HG03457 (cell line): ENCODE measurements at regions not wholly inside any gene's neighbourhood (a gene's known extent, or its start where the extent isn't known, plus 50 kb on each side); places are given as distances from the start of the nearest gene placed in this dataset.
"Not testable (repeated sequence)": the region's sequence is repeated elsewhere in the genome, so short reads cannot be mapped to it uniquely, and the experiment has no call there.

Experiments
- ATAC-seq: cut with Tn5 transposase; IDR thresholded peaks from one replicate; pipeline ENCODE4 v1.9.1; 2021; ENCODE audit warnings: moderate number of reproducible peaks; ENCODE audit not compliant: unreplicated experiment

DNA sequence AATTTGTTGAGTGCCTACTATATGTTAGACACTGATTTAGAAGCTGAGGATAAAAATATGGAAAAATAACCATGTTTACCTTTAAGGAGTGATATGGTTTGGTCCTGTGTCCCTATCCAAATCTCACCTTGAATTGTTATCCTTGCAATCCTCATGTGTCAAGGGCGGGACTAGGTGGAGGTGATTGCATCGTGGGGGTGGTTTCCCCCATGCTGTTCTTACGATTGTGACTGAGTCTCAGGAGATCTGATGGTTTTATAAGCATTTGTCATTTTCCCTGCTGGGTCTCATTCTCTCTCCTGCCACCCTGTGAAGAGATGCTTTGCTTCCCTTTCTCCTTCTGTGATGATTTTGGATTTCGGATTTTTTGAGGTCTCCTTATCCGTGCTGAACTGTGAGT, 876.4 kb downstream of the DTWD2 start:
- ATAC-seq: no peak

DNA sequence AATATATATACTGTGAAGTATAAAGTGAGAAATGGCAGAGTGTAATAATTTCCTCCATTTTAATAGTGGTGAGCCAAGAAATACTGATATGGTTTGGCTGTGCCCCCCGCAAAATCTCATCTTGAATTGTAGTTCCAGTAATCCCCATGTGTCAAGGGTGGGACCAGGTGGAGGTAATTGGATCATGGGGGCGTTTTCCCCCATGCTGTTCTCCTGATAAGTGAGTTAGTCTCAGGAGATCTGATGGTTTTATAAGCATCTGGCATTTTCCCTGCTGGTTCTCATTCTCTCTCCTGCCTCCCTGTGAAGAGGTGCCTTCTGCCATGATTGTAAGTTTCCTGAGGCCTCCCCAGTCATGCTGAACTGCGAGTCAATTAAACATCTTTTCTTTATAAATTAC, 881.1 kb downstream of the DTWD2 start:
- not testable (repeated sequence) for ATAC-seq

DNA sequence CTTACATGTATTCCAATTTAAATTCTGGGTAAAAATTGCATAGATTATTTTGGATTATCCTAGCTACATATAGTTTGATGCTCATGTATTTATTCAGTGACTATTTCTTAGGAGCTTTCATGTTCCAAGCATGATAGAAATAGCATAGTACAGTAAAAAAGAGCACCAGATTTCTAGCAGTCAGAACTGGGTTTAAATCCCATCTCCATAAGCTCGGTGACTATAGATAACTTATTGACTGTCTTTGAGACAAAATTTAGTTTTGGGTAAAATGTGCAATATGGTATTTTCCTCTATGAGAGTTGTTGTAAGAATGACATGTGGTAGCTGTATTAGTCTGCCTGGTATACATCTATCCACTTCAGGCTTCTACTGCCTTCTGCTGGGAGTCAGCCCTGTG, 889.6 kb downstream of the DTWD2 start:
- ATAC-seq: no peak

DNA sequence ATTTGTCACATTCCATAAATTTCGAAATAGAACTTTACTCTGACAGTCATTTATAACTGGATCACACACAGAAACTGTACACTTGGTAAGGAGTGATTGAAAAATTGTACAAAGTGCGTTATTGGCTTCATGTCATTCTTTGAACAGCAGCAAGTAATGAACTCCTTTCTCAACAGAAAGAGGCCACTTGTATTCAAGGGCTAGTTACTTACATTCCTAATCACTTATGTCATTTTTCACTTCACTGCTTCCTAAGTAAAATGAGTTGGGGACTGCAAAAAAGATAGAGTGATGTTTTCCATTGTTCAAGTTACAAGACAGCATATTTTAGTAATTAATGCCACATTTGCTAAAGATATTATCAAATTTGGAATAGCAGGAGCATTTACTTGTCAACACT, 893.2 kb downstream of the DTWD2 start:
- no peak for ATAC-seq

DNA sequence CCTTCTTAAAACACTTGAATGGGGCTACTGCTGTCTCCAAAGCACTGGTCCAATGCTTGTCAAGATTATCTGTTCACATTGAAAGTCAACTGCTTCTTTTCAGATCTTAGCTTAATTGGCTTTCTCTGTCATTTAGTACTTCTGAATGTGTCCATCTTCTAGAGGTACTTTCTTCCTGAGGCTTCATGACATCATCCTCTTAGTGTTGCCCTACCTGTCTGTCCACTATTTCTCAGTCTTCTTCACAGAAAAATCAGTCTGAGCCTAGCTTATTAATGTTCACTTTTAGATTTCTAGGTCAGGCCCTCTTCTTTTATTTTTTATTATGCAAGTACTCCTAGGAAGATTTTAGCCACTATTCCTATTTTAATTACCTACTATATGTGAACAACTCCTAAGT, 899.9 kb downstream of the DTWD2 start:
- no peak for ATAC-seq

DNA sequence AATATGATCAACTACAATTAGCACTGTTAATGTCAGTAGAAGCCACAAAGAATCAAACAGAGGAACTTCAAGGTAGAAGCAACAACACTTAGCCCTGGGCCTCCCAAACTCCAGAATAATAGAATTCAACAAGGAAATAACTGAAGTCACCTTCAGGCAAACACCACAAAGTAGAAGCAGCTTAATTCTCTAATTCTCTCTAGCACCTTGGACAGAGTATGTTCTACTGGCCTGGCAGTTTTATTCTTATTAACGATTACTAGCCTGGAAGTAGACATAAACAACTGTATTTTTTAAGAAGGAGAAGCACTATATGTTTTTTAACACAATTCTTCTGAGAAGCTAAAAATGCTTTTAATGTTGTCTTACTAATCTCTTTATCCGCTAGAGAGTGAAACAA, 911.9 kb downstream of the DTWD2 start:
- no peak for ATAC-seq

DNA sequence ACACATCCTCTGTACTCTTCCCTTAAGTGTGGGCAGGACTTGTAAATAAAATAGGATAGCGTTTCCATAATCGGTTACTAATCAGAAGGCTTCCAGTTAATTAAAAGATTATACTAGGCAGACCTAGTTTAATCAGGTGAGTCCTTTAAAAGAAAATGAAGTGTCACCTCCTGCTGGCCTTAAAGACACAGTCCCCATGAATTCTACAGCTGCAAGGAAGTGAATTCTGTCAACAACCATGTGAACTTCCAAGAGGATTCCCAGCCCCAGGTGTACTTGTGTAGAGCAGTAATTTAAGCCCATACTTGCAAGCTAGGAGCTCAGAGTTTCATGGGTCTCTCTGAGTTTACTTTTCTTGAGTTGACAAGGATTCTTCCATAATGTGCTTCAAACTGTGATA, 918.3 kb downstream of the DTWD2 start:
- ATAC-seq: no peak

DNA sequence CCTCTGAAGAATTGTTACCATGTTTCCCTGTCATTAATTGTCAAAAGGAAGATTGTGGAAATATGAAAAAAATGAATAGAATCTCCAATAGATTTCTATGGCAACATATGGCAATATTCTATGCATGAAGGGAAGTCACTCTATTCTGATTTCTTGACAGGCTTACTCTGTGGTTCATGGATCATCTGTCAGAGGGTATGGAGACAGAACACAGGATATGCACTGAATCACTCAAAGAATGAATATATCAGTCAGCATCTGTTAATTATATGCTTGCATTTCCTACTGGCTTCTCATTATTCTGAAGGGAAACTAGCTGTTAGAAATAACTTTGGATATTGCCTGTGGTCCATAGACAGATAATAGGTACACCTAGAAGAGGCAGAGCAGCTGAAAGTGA, 918.9 kb downstream of the DTWD2 start:
- no peak for ATAC-seq

DNA sequence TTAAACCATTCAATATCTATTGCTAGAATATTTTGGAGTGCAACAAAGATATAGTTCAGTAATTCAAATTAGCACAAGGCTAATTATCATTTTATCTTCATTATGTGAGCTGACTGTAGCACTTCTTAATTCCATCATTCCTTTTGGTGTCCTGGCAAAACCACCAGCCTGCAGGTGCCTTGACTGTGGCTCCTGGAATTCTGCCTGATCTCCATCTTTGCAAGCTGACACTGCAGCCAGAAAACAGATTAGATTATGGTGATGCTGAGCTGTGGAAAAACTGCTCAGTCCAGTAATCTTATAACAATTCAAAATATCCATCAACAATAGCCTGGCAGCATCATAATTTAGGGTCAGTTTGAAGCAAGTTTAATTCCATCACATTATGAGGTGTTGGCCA, 919.5 kb downstream of the DTWD2 start:
- no peak for ATAC-seq

DNA sequence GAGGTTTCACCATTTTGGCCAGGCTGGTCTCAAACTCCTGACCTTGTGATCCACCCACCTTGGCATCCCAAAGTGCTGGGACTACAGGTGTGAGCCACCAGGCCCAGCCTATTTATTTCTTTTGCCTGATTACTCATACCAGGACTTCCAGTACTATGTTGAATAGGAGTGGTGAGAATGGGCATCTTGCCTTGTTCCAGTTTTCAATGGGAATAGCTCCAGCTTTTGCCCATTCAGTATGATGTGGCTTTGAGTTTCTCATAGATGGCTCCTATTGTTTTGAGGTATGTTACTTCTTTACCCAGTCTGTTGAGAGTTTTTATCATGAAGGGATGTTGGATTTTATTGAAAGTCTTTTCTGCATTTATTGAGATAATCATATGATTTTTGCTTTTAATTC, 924.5 kb downstream of the DTWD2 start:
- not testable (repeated sequence) for ATAC-seq

DNA sequence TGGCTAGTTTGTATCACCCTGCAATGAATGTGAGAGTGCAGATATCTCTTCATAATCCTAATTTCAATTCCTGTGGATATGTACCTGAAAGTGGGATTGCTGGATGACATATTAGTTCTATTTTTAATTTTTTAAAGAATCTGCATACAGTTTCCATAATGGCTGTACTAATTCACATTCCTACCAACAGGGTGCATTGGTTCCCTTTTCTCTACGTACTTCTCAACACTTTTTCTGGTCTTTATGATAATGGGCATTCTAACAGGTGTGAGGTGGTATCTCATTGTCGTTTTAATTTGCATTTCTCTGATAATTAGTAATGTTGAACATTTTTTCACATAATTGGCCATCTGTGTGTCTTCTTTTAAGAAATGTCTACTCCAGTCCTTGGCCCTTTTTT, 927.5 kb downstream of the DTWD2 start:
- ATAC-seq: no peak

DNA sequence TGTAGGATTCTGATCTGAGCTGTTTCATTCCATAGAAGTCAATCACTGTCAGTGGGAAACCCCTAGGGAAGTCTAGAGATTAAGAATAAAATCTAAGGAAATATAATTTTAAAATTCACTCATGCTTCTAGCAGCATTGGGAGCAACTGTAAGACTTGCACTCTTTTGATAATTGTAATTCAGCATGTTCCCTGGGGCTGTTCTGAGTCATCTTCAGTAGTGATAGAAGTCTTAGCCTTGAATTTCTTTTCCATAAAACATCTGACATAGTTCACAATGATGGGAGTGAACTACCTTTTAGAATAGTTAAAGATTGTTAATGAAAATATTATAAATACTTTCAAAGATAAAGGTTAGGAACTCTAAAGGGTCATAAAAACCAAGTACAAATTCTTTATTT, 935.8 kb downstream of the DTWD2 start:
- ATAC-seq: no peak

DNA sequence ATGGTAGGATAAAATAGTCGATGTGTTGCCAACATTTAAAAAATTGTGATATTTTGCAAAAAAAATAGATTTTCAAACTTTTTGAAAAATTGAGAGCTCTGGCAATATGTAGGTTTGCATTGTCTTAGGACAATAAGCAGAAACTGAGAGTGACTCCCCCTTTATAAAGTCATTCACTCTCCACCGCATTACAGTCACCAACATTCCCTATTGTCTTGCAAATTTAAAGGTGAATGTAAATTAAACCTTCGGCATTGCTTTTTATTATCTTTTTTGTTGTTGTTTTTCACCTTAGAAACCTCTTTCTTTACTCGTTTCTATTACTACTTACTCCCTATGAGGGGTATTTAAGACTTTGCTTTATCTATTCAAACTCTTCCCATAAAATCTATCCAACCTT, 944.2 kb downstream of the DTWD2 start:
- no peak for ATAC-seq

DNA sequence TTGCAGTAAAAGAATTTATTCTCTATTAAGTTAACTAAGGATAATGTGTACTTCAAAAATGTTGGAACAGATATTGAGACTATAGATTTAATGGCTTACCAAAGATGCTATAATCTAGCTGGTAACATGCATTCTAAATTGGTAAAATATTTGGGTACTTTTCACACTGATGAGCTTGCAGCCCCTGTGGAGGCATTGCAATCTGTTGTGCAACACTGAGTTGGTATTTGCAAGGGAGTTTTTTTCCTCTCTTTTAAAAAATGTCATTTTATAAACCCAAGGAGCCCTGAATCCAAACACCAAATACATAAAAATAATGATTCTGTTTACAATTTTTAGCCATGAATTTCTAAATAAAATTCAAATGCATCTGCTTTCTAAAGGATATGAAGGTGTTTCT, 944.8 kb downstream of the DTWD2 start:
- no peak for ATAC-seq

DNA sequence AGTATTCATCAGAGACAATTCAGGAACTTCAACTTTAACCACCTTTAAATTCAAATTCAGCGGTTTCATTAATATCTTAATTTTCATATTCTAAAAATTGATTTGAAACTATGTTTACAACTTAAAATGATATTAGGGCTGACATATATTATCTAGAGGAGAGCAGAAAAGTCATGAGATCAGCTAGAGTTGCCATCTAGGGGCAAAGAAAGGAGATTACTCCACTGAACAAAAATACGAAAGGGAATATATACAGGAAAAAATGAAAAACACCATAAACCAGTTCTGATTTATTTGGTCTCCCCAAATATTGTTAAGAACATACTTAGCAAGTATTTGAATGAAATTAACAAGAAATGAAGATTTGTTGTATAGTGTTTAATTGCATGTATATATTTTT, 946.3 kb downstream of the DTWD2 start:
- no peak for ATAC-seq

DNA sequence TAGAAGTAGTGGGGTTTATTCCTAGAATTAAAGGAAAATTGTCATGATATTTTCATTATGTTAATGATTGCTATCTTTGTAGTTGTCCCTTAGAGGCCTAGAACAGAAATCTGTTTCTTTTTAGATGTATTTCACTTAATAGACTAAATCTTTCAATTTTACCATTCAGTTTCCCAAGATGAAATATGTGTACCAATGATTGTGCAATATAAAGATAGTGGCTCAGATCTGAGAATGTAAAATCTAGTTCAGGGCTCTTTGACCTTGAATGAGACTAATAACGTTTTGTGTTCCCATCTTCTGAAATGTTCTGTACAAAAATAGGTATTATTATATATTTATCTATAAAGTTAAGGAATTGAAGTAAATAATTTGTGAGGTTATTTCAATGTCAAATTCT, 947.9 kb downstream of the DTWD2 start:
- ATAC-seq: no peak

DNA sequence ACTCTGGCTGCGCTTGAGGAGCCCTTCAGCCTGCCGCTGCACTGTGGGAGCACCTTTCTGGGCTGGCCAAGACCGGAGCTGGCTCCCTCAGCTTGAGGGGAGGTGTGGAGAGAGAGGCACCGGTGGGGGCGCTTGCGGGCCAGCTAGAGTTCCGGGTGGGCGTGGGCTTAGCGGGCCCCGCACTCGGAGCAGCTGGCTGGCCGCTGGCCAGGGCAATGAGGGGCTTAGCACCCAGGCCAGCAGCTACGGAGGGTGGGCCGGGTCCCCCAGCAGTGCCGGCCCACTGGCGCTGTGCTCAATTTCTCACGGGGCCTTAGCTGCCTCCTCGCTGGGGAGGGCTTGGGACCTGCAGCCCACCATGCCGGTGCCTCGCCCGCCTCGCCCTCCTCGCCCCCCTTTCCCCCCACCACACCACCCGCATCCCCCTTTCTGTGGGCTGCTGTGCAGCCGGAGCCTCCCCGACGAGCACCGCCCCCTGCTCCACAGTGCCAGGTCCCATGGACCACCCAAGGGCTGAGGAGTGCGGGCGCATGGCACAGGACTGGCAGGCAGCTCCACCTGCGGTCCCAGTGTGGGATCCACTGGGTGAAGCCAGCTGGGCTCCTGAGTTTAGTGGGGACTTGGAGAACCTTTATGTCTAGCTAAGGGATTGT, 954.5 kb downstream of the DTWD2 start:
- no peak for ATAC-seq

DNA sequence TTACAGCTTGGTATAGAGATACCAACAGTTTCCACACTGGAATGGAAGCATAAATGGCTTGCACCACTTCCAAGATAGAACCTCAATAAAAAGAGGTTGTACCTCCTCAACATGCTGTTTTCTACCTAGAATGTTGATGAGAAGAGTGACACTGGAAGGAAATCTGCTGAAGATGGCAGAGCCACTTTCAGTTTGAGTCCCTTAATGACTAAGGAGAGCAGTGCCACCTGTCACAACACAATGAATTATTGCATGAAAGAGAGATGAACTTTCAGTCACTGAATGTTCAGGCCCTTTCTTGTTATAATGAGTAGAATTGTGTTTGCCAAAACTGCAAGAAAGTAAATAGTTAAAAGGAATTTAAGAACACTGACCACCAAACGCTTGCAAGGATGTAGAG, 958.5 kb downstream of the DTWD2 start:
- no peak for ATAC-seq

DNA sequence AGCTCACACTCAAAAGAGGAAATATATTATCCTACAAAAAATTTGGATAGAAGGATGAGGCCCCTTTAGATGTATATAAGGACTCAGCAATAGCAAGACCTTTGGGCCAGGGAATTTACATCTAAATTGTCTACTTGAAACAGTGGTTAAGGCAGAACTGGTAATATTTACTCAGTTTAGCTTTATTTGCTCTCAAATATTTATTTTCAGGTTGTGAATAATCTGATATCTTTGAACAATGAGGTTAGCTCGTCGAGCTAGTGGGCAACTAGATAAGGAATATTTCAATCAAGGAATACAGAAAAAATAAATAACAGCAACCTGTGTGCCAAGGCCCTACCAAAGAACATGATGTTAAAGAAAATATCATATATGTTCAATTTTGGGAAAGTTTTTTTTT, 966.3 kb downstream of the DTWD2 start:
- no peak for ATAC-seq

DNA sequence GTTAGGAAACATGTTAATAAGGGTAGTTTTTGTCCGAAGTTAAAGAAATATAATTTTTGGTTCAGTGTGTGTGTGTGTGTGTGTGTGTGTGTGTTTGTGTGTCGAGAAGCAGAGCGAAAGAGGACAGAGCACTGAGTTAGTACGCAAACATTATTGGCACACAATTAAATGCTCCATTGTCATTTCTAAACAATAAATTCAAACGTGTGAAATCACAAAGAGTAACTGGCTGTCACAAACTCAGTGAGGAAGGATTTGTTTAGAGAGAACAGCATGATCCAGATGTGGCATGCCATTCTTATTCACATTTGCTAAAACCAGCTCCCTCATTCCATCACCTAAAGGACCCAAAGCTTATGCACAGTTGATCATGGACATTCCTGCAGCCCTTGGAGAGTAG, 970.8 kb downstream of the DTWD2 start:
- no peak for ATAC-seq

DNA sequence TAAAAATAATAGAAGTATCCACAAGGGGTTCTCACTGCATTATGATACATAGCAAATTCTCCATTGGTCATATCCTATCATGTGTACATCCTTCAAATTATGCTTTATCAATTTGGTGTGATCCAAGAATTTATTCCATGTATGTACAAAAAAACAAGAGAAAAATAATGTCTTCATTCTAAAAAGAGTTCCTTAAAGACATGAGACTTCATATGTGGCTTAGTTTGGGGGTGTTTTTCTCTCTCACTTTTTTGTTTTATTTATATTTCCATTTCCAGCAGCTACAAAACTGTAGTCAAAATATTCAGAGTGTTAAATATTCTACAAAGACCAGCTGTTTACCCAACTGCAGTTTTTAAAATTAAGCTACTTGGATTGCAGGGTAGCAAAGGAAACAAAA, 972.0 kb downstream of the DTWD2 start:
- ATAC-seq: no peak

DNA sequence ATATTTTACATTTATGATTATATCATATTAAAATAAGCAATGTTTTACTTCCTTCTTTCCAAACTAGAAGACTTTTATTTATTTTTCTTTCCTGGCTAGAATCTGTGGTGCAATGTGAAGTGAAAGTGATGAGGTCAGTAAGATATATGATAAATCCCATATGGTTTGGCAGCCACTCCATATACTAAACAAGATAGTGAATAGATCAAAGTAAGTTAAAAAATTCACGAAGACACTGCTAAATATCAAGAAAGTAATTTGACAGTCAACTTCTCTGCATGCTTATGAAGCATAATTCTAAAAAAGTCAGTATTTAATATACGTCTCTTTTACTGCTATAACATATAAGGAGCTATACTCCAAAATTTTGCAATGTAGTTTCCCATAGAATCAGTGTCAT, 972.8 kb downstream of the DTWD2 start:
- ATAC-seq: no peak

DNA sequence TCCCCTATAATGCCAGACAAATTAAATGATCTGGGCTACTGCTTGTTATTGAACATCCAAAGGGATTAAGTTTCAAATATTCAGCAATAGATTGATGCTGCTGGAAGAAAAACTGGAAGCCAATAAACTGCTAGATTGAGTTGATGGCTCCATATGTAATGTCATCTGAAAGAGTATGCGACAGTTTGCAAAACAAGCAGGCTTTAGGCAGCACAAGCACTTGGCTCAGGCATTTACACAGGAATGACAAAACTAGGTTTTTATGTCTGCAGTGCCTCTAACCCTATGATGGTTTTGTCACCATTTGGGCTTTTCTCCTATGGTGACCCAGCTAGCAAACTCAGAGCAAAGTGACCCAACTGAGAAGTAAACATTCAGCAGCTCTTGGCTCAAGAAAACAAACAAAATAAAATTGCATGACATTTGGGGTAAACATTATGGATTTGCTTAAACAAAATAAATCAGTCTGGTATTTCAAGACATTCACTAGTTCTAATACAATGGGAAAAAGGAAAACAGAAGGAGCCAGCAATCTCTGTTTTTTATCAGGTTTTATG, 978.5 kb downstream of the DTWD2 start:
- ATAC-seq: no peak
